MCF 10A (cell line): ENCODE measurements at regions not wholly inside any gene's neighbourhood (a gene's known extent, or its start where the extent isn't known, plus 50 kb on each side); places are given as distances from the start of the nearest gene placed in this dataset.

Experiments
- BruUV-seq: library from RNA; stranded (reverse); fragments of 400-500 nt; replicated peaks from 2 replicates; lab custom pipeline; 2021; lab: Mats Ljungman, UMichigan
- CTCF ChIA-PET: fragments of 300-600 bp; sonication (Branson Sonifier 250); formaldehyde crosslinking; extraction: SDS; loops from one replicate; lab custom pipeline; 2021; ENCODE audit warnings: antibody characterized with exemption, inconsistent platforms; lab: Yijun Ruan, JAX
- POLR2A ChIA-PET: fragments of 300-600, 350-650 bp; sonication (Branson Sonifier 250); formaldehyde crosslinking; extraction: SDS; loops from one replicate; lab custom pipeline; 2020; ENCODE audit warnings: antibody characterized with exemption, inconsistent platforms; lab: Yijun Ruan, JAX
- DNase-seq: peaks from one replicate; pipeline ENCODE4 v3.0.0-alpha.2; 2018; ENCODE audit not compliant: unreplicated experiment
- H3K27ac Mint-ChIP-seq: one replicate; pipeline ENCODE4 v1.8.0; 2022; ENCODE audit warnings: mild to moderate bottlenecking, low read depth, mixed read lengths; ENCODE audit not compliant: unreplicated experiment
- H3K27me3 Mint-ChIP-seq: one replicate; pipeline ENCODE4 v1.8.0; 2022; ENCODE audit warnings: mixed read lengths; ENCODE audit not compliant: insufficient read depth, unreplicated experiment
- H3K36me3 Mint-ChIP-seq: one replicate; pipeline ENCODE4 v1.8.0; 2022; ENCODE audit warnings: mild to moderate bottlenecking, moderate library complexity, mixed read lengths; ENCODE audit not compliant: insufficient read depth, unreplicated experiment
- H3K4me1 Mint-ChIP-seq: one replicate; pipeline ENCODE4 v1.8.0; 2022; ENCODE audit warnings: mixed read lengths; ENCODE audit not compliant: insufficient read depth, unreplicated experiment
- H3K4me3 Mint-ChIP-seq: one replicate; pipeline ENCODE4 v1.8.0; 2022; ENCODE audit warnings: mild to moderate bottlenecking, moderate library complexity, mixed read lengths; ENCODE audit not compliant: unreplicated experiment
- H3K9me3 Mint-ChIP-seq: one replicate; pipeline ENCODE4 v1.8.0; 2022; ENCODE audit warnings: mixed read lengths; ENCODE audit not compliant: unreplicated experiment
- intact Hi-C: fragments of 100-400 bp; cut with micrococcal nuclease; formaldehyde crosslinking; loops from 2 replicates; pipeline ENCODE4 v1.14.1; 2022
- TF ChIP-seq, protein P1 (sequence below): fragments of 200-600 bp; IDR thresholded peaks from one replicate; pipeline ENCODE4 v1.8.0; 2022; ENCODE audit warnings: antibody characterized with exemption, mild to moderate bottlenecking; ENCODE audit not compliant: unreplicated experiment

DNA sequence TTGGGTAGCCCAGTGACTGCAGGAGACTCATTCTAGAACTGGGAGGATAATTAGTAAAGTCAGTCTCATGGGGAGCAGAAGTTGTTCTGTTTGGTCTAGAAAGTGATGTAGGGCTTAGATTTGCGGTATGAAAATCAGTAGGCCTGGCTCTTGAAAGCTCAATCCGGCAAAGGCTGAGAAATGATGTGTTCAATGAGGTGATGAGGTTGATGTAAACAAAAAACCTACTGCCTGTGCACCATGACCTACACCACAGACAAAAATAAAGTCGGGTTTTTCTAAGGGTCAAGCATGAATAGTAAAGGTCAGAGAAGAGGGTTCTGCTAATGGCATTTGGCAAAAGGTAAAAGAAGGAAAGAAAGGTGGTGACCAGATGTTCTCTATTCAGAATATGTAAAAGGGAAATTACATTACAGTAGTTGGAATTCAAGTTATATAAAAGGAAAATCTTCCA, 80.8 kb upstream of the COL5A2 start:
- ChIA-PET CTCF (interaction anchor here (1.1 kb wide), 1 partner anchor 14 kb away, joined by 4 read pairs; no protein-coding TSS in a partner anchor), POLR2A (no interaction called here)
- peaks cover 6% of the 10 kb centered on the region for H3K4me1 Mint-ChIP-seq
- H3K9me3 Mint-ChIP-seq: no peaks in the 10 kb centered on the region
- no peak for DNase-seq
- no peaks in the 10 kb centered on the region for H3K27me3 Mint-ChIP-seq
- intact Hi-C loops: no loop called here
- H3K27ac Mint-ChIP-seq: peak overlapping the region; percentile 64
- no TSS peak for BruUV-seq
- no peaks in the 10 kb centered on the region for H3K36me3 Mint-ChIP-seq
- no peak overlapping the region for H3K4me3 Mint-ChIP-seq
- TF ChIP-seq, protein P1, sequence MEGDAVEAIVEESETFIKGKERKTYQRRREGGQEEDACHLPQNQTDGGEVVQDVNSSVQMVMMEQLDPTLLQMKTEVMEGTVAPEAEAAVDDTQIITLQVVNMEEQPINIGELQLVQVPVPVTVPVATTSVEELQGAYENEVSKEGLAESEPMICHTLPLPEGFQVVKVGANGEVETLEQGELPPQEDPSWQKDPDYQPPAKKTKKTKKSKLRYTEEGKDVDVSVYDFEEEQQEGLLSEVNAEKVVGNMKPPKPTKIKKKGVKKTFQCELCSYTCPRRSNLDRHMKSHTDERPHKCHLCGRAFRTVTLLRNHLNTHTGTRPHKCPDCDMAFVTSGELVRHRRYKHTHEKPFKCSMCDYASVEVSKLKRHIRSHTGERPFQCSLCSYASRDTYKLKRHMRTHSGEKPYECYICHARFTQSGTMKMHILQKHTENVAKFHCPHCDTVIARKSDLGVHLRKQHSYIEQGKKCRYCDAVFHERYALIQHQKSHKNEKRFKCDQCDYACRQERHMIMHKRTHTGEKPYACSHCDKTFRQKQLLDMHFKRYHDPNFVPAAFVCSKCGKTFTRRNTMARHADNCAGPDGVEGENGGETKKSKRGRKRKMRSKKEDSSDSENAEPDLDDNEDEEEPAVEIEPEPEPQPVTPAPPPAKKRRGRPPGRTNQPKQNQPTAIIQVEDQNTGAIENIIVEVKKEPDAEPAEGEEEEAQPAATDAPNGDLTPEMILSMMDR: no peak

GRCh38 chr2:189261431-189261841, 81.9 kb upstream of the COL5A2 start:
- Mint-ChIP-seq H3K4me1 (peaks cover 6% of the 10 kb centered on the region), H3K27me3 (no peaks in the 10 kb centered on the region), H3K9me3 (no peaks in the 10 kb centered on the region), H3K36me3 (no peaks in the 10 kb centered on the region), H3K4me3 (no peak overlapping the region), H3K27ac (peak overlapping the region; percentile 16)
- intact Hi-C loops: no loop called here
- ChIA-PET POLR2A (interaction anchor here (0.7 to 1.5 kb wide), 4 partner anchors 11 to 51 kb away, joined by 3 to 8 read pairs (median 6); no protein-coding TSS in a partner anchor), CTCF (interaction anchor here (0.7 to 1.1 kb wide), 2 partner anchors 26 to 168 kb away, joined by 3 to 4 read pairs; no protein-coding TSS in a partner anchor)
- no TSS peak for BruUV-seq
- TF ChIP-seq, protein P1: no peak
- DNase-seq: peak; percentile 79

GRCh38 chr2:189261916-189262315, 82.4 kb upstream of the COL5A2 start:
- peak overlapping the region; percentile 16 for H3K27ac Mint-ChIP-seq
- intact Hi-C loops: no loop called here
- ChIA-PET POLR2A (interaction anchor here (1.3 to 1.5 kb wide), 3 partner anchors 13 to 52 kb away, joined by 5 to 8 read pairs (median 7); no protein-coding TSS in a partner anchor), CTCF (interaction anchor here (0.7 to 1.1 kb wide), 2 partner anchors 25 to 168 kb away, joined by 3 to 4 read pairs; no protein-coding TSS in a partner anchor)
- no peak overlapping the region for H3K4me3 Mint-ChIP-seq
- peaks cover 6% of the 10 kb centered on the region for H3K4me1 Mint-ChIP-seq
- DNase-seq: no peak
- no peaks in the 10 kb centered on the region for H3K9me3 Mint-ChIP-seq
- TF ChIP-seq, protein P1: no peak
- BruUV-seq: no TSS peak
- H3K27me3 Mint-ChIP-seq: no peaks in the 10 kb centered on the region
- no peaks in the 10 kb centered on the region for H3K36me3 Mint-ChIP-seq

DNA sequence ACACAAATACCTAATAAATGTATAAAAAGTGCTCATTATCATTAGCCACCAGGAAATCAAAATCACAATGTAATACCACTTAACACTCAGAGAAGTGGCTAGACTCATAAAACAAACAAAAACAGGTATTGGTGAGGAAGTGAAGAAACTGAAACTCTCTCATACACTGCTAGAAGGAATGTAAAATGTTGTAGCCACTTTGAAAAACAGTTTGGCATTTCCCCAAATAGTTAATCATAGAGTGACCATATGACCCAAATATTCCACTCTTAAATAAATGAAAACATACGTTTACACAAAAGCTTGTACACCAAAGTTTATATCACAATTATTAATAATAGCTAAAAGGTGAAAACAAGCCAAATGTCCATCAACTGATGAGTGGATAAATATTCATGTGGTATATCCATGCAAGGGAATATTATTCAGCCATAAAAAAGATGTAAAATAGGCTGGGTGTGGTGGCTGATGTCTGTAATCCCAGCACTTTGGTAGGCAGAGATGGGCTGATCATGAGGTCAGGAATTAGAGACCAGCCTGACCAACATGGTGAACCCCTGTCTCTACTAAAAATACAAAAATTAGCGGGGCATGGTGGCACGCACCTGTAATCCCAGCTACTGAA, 86.2 kb upstream of the COL5A2 start:
- Mint-ChIP-seq H3K36me3 (no peaks in the 10 kb centered on the region), H3K27ac (no peak overlapping the region), H3K4me1 (peaks cover 6% of the 10 kb centered on the region), H3K9me3 (no peaks in the 10 kb centered on the region), H3K27me3 (no peaks in the 10 kb centered on the region), H3K4me3 (no peak overlapping the region)
- intact Hi-C loops: no loop called here
- TF ChIP-seq, protein P1: no peak
- DNase-seq: no peak
- CTCF ChIA-PET: interaction anchor here (0.5 to 0.6 kb wide), 2 partner anchors 146 to 1338 kb away, joined by 4 read pairs; no protein-coding TSS in a partner anchor
- POLR2A ChIA-PET: interaction anchor here (0.7 kb wide), 1 partner anchor 26 kb away, joined by 3 read pairs; no protein-coding TSS in a partner anchor
- BruUV-seq: no TSS peak
